Activated CD8-positive, alpha-beta T cell treated with anti-CD3 and anti-CD28 coated beads, Interleukin-2, amount 10 ng/mL, durations not matched to agents 7 days and 5 days (primary cell): ENCODE measurements at regions not wholly inside any gene's neighbourhood (a gene's known extent, or its start where the extent isn't known, plus 50 kb on each side); places are given as distances from the start of the nearest gene placed in this dataset.
A peak's percentile ranks its signal among the peaks of the same experiment; 100 is the strongest.
"Not testable (repeated sequence)": the region's sequence is repeated elsewhere in the genome, so short reads cannot be mapped to it uniquely, and the experiment has no call there.

ENCODE experiments used
- ATAC-seq: fragments of 150-1000 bp; cut with Tn5 transposase; one replicate; pipeline ENCODE4 v1.10.0; 2021; ENCODE audit warnings: moderate library complexity
- CTCF ChIA-PET: fragments of 350-600 bp; sonication (Branson Sonifier 250); formaldehyde crosslinking; loops from one replicate; lab custom pipeline; 2021; ENCODE audit warnings: antibody characterized with exemption; lab: Charles Lee
- POLR2A ChIA-PET: fragments of 350-600 bp; sonication (Branson Sonifier 250); formaldehyde crosslinking; loops from one replicate; lab custom pipeline; 2021; ENCODE audit warnings: antibody characterized with exemption; lab: Charles Lee
- DNase-seq: peaks from one replicate; pipeline ENCODE4 v3.0.0-alpha.2; 2020
- H3K27ac Mint-ChIP-seq: one replicate; pipeline ENCODE4 v1.8.0; 2021; ENCODE audit warnings: mild to moderate bottlenecking, mixed read lengths
- H3K27me3 Mint-ChIP-seq: one replicate; pipeline ENCODE4 v1.8.0; 2021; ENCODE audit warnings: low read depth, mixed read lengths
- H3K36me3 Mint-ChIP-seq: one replicate; pipeline ENCODE4 v1.8.0; 2021; ENCODE audit warnings: low read depth, mixed read lengths
- H3K4me1 Mint-ChIP-seq: one replicate; pipeline ENCODE4 v1.8.0; 2021; ENCODE audit warnings: low read depth, mixed read lengths
- H3K4me3 Mint-ChIP-seq: one replicate; pipeline ENCODE4 v1.8.0; 2021; ENCODE audit warnings: mild to moderate bottlenecking, mixed read lengths
- H3K9me3 Mint-ChIP-seq: one replicate; pipeline ENCODE4 v1.8.0; 2022; ENCODE audit warnings: mixed read lengths; ENCODE audit not compliant: insufficient read depth

DNA sequence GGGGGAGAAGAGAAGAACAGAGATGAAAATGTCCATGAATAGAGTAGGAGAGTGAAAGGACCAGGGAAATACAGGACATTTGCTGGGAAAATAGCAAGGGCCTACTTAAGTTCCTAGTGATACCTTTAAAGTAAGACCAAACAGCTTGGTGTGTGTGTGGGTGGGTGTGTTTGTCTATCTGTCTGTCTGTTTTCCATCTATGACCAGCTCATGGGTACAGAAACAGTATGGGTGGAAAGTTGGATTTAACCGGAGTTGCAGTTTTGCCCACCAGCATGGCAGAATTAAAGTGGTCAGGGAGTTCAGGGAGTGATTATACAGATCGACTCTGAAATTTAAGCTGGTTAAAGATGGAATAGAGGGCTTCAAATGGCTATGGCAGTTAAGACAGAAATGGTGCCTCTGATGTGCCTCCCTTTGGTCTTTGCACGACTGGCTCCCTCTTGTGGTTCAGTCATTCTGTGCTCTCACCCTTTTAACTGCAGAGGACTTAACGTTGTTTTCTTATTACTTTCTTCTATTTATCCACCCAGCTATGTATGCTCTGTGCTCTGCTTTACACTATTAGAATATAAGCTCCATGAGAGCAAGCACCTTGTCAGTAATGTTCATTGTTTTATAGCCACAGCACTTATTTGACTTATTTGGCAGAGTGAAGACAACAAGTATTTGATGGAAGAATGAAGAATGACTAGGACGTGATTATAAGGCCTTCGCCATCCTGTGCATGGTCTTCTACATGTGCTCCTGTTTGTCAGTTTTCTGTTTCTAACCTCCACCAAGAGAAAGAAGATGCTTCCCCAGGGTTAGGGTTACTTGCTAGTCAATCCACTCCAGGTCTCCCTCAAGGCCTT is 72.7 kb upstream of the AK4 start:
- ChIA-PET POLR2A (interaction anchor here (1.0 kb wide), 1 partner anchor 10 kb away, joined by 3 read pairs; no protein-coding TSS in a partner anchor), CTCF (interaction anchor here (0.6 to 6.4 kb wide), 40 partner anchors 8 to 612 kb away, joined by 3 to 95 read pairs (median 4); partner anchors contain the start of gene AK4)
- Mint-ChIP-seq H3K4me3 (no peak overlapping the region), H3K4me1 (peaks cover 3% of the 10 kb centered on the region), H3K36me3 (no peaks in the 10 kb centered on the region), H3K27ac (no peak overlapping the region), H3K27me3 (peaks cover 7% of the 10 kb centered on the region), H3K9me3 (no peaks in the 10 kb centered on the region)
- DNase-seq (peak; percentile 80), ATAC-seq (peak; percentile 97)

DNA sequence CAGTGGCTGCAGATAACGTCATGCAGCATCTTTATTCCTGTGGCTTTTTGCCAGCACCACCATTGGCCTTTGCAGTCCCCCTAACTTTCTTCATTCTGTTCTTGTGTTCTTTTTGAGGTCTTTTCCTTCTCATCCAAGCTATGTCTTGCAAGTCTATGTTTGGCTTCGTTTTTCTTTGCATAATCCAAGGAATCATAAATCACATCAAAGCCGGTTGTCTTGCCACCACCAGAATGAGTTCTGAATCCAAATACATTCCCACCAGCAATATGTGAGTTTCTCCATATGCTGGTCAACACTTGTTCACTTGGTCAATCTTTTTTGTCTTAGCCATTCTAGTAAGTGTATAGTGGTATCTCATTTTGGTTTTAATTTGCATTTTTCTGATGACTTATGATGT is 70.6 kb upstream of the AK4 start:
- Mint-ChIP-seq H3K27me3 (peaks cover 9% of the 10 kb centered on the region), H3K27ac (no peak overlapping the region), H3K36me3 (no peaks in the 10 kb centered on the region), H3K9me3 (no peaks in the 10 kb centered on the region), H3K4me1 (peaks cover 3% of the 10 kb centered on the region), H3K4me3 (no peak overlapping the region)
- DNase-seq (no peak), ATAC-seq (no peak)
- CTCF ChIA-PET, result interaction anchor here (1.2 to 6.4 kb wide), 2 partner anchors 13 to 132 kb away, joined by 4 to 95 read pairs; no protein-coding TSS in a partner anchor
- POLR2A ChIA-PET, result no interaction called here

DNA sequence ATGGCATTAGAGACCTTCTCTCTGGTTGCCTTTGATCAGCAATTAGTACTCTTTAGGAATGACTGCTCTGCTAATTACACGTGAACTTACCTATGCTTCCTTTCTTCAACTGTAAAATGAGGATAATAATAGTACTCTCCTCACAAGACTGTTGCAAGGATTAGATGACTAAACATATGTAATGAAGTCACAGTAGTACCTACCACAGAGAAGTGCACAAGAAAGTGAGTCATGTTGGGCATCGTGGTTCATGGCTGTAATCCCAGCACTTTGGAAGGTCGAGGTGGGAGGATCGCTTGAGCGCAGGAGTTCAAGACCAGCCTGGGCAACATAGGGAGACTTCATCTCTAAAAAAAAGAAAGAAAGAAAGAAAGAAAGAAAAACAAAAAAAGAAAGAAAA is 68.1 kb upstream of the AK4 start:
- no peak overlapping the region for H3K4me3 Mint-ChIP-seq
- H3K9me3 Mint-ChIP-seq, result no peaks in the 10 kb centered on the region
- H3K27ac Mint-ChIP-seq, result no peak overlapping the region
- DNase-seq, result no peak
- no peaks in the 10 kb centered on the region for H3K36me3 Mint-ChIP-seq
- ATAC-seq, result no peak
- ChIA-PET POLR2A (no interaction called here), CTCF (no interaction called here)
- H3K4me1 Mint-ChIP-seq, result peaks cover 3% of the 10 kb centered on the region
- H3K27me3 Mint-ChIP-seq, result peaks cover 9% of the 10 kb centered on the region

DNA sequence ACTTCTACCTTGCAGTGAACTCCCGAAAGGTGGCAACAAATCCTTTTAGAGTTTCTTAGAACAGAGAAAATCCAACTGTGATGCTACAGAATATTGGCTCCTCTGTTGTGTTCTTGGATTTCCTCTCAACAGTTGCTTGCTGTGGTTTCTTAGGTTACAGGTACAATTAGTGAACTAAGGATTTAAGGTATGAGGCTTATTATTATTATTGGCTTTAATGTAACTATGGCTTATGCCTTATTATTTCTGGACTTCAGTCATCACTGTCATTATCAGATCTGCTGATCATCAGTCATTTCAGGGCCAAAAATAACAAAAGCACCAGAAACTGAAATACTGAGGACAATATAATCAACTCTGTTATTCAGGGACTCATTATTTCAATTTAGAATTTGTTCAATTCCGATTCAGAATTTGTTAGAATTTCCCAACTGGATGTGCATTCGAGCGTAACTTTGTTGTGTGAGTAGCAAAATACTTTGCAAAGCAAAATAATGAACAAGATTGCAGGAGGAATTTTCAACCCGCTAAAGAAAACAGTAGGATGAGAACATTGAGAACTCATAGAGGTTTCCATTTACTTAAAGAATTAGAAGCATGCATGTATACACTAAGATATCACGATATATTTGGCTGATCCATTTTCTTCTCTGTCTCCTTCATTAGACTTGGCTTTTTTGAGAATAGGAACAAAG is 65.5 kb upstream of the AK4 start:
- Mint-ChIP-seq H3K27ac (no peak overlapping the region), H3K9me3 (peaks cover 3% of the 10 kb centered on the region), H3K4me3 (no peak overlapping the region), H3K27me3 (peaks cover 13% of the 10 kb centered on the region), H3K4me1 (no peaks in the 10 kb centered on the region), H3K36me3 (no peaks in the 10 kb centered on the region)
- DNase-seq (no peak), ATAC-seq (no peak)
- ChIA-PET POLR2A (interaction anchor here (0.7 kb wide), 1 partner anchor 658 kb away, joined by 3 read pairs; no protein-coding TSS in a partner anchor), CTCF (interaction anchor here (1.1 kb wide), 1 partner anchor 8 kb away, joined by 3 read pairs; no protein-coding TSS in a partner anchor)

DNA sequence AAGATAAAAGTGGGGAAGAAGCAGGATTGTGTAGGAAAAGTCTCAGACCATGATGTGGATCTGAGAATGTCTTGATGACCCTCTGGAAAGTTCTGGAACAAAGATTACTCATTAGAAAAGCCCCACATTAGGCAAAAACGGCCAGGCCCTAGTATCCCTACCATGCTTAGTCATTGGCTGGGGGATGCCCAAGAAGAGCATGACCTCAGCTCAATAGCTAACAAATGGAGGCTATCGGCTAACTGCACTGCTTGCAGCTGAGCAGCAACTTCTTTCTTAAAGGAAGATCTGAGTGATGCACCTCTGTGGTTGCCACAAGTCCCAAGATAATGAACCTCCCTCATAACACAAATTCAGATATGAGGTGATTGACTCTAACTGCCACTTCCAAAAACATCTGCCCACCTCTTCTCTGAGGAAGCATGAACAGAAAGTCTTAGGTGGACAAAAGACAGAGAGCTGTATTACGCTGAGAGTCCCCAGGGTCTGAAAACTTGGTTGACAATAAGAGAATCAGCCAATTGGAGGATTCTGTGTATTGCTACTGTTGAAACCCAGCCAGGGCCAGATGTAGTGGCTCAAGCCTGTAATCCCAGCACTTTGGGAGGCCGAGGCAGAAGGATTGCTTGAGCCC is 64.6 kb upstream of the AK4 start:
- ChIA-PET POLR2A (interaction anchor here (0.7 kb wide), 1 partner anchor 659 kb away, joined by 3 read pairs; no protein-coding TSS in a partner anchor), CTCF (interaction anchor here (1.1 to 1.5 kb wide), 2 partner anchors 9 to 23 kb away, joined by 3 read pairs; no protein-coding TSS in a partner anchor)
- Mint-ChIP-seq H3K27me3 (peaks cover 15% of the 10 kb centered on the region), H3K4me3 (no peak overlapping the region), H3K9me3 (peaks cover 3% of the 10 kb centered on the region), H3K27ac (no peak overlapping the region), H3K36me3 (no peaks in the 10 kb centered on the region), H3K4me1 (no peaks in the 10 kb centered on the region)
- no peak for ATAC-seq
- DNase-seq, result no peak

DNA sequence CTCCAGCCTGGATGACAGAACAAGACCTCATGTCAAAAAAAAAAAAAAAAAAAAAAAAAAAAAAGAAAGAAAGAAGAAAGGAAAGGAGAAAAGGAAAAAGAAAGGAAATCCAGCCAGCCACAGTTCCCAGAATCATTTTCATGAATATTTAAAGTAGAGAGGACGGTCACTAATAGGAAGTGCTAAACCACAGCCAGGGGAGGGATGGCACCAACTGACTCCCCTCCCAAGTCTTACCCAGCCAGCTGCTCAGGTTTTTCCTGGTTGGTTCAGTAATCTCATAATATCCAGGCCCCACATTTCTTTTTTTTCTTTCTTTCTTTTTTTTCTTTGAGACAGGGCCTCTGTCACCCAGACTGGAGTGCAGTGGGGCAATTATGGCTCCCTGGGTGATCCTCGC is 63.9 kb upstream of the AK4 start:
- Mint-ChIP-seq H3K4me1 (no peaks in the 10 kb centered on the region), H3K9me3 (peaks cover 3% of the 10 kb centered on the region), H3K27ac (no peak overlapping the region), H3K36me3 (no peaks in the 10 kb centered on the region), H3K4me3 (no peak overlapping the region), H3K27me3 (peaks cover 18% of the 10 kb centered on the region)
- DNase-seq (no peak), ATAC-seq (no peak)
- CTCF ChIA-PET, result interaction anchor here (1.5 kb wide), 1 partner anchor 24 kb away, joined by 3 read pairs; no protein-coding TSS in a partner anchor
- POLR2A ChIA-PET, result no interaction called here

DNA sequence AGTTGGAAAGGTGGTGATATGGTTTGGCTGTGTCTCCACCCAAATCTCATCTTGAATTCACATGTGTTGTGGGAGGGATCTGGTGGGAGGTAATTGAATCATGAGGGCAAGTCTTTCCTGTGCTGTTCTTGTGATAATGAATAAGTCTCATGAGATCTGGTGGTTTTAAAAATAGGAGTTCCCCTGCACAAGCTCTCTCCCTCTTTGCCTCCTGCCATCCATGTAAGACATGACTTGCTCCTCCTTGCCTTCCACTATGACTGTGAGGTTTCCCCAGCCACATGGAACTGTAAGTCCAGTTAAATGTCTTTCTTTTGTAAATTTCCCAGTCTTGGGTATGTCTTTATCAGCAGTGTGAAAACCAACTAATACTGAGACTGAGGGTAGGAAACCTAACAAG is 60.5 kb upstream of the AK4 start:
- H3K4me1 Mint-ChIP-seq, H3K9me3 Mint-ChIP-seq, H3K4me3 Mint-ChIP-seq, DNase-seq, POLR2A ChIA-PET, CTCF ChIA-PET, H3K27me3 Mint-ChIP-seq, H3K36me3 Mint-ChIP-seq, ATAC-seq, H3K27ac Mint-ChIP-seq: not testable (repeated sequence)

DNA sequence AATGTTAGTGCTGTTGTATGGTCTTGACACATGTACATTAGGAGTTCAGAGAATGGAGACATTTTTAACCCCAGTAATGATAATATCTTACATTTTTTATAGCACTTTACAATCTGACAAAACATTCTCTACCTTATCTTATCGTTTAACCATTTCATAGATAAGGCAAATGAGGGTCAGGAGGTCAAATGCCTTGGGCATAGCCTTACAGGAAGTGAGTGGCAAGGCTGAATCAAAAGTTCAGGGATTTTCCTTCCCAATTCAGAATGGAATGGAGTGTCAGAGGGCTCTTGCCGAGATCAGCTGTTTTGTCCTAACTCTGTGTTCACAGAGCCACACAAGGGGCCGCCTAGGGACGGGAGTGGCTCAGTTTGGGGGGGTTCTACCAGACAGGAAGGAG is 57.6 kb upstream of the AK4 start:
- Mint-ChIP-seq H3K36me3 (no peaks in the 10 kb centered on the region), H3K27ac (no peak overlapping the region), H3K27me3 (peaks cover 16% of the 10 kb centered on the region), H3K4me3 (no peak overlapping the region), H3K9me3 (peaks cover 3% of the 10 kb centered on the region), H3K4me1 (no peaks in the 10 kb centered on the region)
- DNase-seq (no peak), ATAC-seq (no peak)
- ChIA-PET CTCF (no interaction called here), POLR2A (no interaction called here)

DNA sequence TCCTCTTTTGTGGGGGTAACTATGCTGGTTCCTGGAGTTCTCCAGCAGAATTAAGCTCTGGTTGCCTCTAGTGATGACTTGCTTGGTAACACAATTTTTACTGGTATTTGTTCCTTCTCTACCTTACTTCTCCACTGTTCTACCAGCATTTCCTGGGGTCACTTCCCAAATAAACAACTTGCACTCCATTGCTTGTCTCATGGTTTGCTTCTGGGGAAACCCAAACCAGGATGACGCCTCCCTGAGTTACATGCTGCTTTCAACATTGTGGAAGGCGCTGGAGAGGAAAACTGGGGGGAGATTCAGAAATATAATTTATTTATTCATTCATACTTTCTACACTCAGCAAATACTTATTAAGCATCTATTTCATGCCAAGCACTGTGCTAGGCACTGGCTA is 55.3 kb upstream of the AK4 start:
- Mint-ChIP-seq H3K4me3 (no peak overlapping the region), H3K4me1 (no peaks in the 10 kb centered on the region), H3K27ac (no peak overlapping the region), H3K36me3 (no peaks in the 10 kb centered on the region), H3K9me3 (no peaks in the 10 kb centered on the region), H3K27me3 (peaks cover 15% of the 10 kb centered on the region)
- ATAC-seq (no peak), DNase-seq (no peak)
- ChIA-PET CTCF (no interaction called here), POLR2A (no interaction called here)

DNA sequence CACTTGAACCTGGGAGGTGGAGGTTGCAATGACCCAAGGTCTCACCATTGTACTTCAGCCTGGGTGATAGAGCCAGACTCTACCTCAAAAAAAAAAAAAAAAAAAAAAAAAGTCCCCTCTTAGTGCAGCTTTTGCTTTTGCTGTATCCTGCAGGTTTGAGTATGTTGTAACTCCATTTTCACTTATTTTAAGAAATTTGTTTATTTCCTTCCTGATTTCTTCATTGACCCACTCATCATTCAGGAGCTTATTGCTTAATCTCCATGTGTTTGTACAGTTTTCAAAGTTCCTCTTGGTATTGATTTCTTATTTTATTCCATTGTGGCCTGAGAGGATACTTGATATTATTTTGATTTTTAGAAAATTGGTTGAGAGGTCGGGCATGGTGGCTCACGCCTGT is 50.9 kb upstream of the AK4 start:
- peaks cover 12% of the 10 kb centered on the region for H3K27me3 Mint-ChIP-seq
- ATAC-seq (no peak), DNase-seq (no peak)
- no peak overlapping the region for H3K4me3 Mint-ChIP-seq
- ChIA-PET CTCF (no interaction called here), POLR2A (no interaction called here)
- H3K9me3 Mint-ChIP-seq, result peaks cover 16% of the 10 kb centered on the region
- no peak overlapping the region for H3K27ac Mint-ChIP-seq
- H3K4me1 Mint-ChIP-seq, result no peaks in the 10 kb centered on the region
- H3K36me3 Mint-ChIP-seq, result no peaks in the 10 kb centered on the region
